Activated CD4-positive, alpha-beta T cell treated with anti-CD3 and anti-CD28 coated beads, Interleukin-2, amount 50 U/mL, for 24 hours (primary cell): ENCODE measurements at regions not wholly inside any gene's neighbourhood (a gene's known extent, or its start where the extent isn't known, plus 50 kb on each side); places are given as distances from the start of the nearest gene placed in this dataset.

ENCODE experiments used
- DNase-seq, 2 donors: peaks; one replicate each; pipeline ENCODE4 v3.0.0-alpha.2; 2020; ENCODE audit warnings: low read depth in 1 of 2, low spot score in 1 of 2

DNA sequence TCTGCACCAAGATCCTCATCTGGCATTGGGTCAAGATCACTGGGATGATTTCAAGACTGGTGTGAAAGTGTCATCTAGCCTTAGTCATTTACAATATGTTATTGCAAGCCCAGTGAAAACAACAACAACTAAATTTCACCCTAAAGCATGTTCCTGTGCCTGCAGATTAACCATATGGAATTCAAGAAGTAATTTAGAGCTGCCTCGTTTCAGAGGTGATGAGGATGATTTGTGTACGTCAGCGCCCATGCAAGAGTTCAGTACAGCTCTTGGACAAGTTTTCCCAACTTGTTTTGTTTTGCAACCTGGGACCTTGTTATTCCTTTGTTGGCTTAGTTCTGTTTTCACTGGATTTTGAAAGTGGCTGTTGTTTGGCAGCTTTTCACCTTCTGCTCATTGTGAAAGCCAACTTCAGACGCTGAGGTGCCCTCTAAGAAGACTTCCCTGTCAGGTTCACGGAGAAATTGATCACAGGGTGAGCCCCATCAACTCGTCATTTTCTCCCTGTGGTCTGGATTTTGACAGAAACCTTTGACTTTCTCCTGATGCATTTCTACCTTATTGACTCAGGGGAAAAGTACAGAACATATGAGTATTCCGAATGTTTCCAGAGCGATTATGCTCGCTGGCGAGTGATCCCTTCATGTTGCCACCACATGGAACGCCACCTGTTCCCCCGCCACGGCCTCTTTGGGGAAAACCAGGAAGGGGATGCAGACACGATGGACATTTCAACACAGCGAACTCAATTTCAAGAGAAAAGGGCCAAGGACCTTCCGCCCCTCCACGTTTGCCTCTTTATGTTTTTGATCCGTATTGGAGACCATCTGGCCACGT is 85.6 kb downstream of the FOXL1 start:
- DNase-seq: no peak

DNA sequence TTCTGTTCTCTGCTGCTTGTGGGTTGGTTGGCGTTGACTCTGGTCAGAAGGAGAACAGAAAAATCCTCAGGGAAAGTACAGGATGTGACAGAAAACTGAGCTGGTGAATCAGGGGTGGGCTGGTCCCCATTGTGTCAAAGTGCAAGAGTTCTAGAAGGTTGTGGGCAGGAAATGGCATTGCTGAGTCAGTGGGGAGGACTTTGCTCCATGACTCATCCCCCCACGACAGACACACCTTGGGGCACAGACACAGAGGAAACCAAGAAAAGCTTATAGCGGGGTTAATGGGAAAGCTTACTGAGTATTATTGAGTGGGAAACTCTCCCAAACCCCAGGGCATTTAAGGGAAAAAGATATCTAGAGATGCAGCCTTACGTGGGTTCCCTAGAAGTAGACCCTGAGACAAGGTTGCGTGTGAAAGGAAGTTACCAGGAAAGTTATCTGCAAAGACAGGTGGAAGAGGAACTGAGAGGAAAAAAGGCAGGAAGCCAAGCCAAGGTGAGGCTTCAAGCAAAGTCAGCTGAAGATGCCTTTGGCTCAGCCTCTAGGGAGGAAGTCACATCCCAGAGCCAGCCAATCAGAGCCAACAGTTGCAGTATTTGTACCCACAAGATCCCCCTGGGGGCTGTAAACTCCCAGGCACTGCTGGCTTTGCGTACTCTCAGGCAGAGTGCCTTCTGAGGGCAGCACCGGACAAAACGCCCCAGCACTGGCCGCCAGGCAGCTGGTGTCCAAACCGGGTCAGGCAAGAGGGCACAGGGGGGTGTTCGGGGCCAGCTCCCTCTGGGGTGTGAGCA is 86.4 kb downstream of the FOXL1 start:
- peak; percentile 4 to 67 for DNase-seq

DNA sequence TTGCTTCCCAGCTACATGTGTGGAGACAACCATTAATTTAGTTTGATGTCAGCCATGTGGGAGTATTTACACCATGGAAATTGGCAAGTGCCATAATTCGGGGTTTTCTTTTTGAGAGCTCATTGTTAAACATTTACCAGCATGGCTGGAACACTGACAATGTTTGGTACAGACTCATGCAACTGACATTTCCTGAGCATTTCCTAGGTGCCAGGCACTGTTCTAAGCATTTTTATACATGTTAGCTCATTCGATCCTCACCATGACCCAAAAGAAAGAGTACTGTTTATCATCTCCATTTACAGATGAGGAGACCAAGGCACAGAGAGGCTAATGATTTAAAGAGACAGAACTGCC is 86.9 kb downstream of the FOXL1 start:
- no peak for DNase-seq

DNA sequence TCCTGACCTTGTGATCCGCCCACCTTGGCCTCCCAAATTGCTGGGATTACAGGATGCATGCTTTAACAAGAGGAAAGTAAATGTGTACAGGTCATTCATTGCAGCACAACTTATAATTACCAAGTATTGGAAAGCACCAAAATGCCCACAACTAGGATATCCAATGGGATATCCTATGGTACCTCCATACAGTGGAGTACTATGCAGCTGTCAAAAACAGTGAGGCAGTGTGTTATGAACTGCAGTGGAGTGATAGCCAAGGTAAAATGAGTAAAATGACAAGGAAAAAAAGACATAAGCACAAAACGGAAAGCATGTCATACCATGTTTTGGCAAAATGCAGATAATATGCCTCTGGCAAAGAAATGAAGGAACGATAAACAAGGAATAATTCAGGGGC is 87.6 kb downstream of the FOXL1 start:
- no peak for DNase-seq

DNA sequence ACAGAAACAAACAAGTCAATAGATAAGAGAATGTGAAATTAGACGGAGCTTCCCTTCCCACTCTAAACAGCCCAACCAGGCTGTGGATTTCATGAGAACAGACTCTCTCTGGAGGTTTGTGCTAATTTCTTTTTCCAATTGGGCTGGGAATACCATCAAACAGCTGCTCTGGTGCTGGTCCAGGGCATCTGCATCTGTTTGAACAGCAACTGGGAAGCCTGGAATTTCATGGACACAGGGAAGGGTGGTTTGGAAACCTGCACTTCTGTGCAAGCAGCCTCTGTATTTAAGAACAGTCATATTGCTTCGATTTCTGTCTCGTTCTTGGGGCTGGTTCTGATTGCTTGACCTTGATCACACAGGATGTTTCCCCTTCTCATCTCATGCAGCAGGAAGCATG is 88.7 kb downstream of the FOXL1 start:
- no peak for DNase-seq

DNA sequence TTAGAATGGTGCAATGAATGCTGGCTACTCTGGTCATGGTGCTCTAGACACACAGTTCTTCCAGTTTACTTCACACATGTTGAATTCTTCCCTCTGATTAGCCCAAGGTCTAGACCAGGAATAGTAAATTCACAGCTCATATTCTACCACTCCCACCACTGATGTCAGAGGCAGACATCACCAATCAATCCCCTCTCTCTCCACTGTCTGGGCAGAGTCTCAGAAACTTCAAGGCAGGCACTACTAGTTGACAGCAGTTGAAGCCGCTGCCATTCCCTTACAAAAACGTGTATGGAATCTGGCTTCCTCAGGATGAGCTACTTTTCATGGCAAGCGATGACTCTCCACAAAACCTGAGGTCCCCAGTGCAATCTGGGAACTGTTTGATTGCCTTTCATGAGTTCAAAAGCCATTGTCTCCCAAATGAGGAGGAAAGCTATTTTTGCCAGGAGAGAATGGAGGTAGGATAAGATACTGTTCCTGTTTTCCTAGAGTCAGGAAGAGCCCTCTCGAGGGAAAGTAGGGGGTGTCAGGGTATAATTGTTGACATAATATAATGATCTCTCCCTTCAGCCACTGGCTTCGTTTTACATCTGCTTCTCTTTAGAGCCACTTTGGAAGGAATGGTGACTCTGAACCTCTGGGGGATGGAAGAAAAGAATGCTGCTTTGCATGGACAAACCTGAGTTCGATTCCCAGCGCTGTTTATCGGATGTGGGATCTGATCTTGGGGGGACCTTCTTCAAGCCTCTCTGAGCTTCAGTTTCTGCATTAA is 90.0 kb downstream of the FOXL1 start:
- DNase-seq: no peak

DNA sequence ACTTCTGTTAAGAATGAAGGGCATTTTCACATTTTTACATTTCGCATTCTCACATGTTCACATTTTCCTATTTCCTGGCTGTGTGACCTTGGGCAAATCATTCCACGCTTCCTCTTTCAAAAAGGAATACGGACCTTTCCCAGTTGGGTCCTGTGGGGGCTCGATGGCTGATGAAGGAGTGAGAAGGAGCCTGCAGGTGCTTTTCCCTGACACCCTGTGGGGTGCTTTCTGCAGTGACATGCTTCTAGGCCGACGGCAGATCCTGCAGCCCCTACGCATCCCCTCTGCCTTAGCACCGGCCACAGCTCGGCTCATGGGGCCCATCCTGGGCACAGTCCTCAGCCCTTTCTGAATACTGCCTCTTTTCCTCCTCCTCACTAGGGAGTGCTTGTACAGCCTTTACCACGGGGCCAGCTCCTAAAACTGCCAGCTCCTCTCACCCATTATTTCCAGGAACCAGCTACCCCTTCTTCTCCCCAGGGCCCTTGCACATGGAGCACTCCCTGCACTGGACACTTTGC is 91.0 kb downstream of the FOXL1 start:
- DNase-seq: no peak

DNA sequence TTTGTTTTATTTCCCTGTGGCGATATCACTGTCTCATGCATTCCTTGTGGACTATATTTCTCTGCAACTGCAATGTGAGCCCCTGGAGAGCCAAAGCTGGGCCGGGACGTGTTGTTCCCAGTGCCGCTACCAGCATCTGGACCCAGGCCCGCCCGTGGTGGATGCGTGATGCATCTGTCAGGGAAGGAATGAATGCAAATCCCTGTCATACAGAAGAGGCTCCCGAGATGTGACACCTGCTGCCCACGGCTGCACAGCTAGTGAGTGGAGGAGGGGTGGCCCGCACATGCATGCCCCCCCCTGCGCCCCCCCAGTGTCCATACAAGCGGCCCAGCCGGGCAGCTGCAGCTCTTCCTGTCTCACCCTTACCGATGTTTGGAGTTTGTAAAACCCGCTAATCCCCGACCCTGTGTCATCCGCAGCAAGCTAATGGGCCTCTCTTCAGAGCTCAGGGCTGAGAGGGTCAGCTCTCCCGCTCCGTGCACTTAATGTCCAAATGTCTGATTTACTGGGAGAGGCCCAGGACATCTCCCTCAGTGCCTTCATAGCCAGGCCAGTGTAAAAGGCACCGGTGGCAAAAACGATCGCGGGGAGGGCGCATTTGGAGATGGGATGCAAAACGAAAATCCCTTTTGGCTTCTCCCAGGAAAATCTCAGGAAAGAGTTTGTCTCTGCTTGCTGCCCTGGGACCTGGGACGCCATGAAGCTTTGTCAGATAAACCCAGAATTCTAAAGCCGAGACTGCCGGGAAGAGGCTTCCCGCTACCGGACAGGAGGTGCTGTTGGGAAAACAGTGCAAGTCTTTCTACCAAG is 91.8 kb downstream of the FOXL1 start:
- no peak for DNase-seq

DNA sequence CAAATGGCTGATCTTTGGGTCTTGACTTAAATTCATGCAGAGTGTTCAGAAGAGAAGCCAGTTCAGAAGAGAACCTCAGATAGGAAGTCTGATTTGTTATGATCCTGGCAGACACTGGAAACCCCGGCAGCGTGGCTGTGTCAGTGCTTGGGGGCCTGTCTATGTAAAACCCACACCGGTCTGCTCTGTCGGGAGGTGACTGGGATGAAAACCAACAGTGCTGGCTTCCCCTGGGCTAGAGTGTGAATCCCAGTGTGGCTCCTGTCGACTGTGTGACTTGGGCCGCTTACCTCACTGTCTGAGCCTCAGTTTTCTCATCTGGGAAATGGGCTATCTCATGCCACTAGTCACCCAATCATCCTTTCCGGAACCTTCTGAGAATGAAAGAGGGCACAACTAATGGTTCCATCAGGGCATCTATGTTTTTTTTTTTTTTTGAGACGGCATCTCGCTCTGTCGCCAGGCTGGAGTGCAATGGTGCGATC is 92.4 kb downstream of the FOXL1 start:
- DNase-seq: no peak

DNA sequence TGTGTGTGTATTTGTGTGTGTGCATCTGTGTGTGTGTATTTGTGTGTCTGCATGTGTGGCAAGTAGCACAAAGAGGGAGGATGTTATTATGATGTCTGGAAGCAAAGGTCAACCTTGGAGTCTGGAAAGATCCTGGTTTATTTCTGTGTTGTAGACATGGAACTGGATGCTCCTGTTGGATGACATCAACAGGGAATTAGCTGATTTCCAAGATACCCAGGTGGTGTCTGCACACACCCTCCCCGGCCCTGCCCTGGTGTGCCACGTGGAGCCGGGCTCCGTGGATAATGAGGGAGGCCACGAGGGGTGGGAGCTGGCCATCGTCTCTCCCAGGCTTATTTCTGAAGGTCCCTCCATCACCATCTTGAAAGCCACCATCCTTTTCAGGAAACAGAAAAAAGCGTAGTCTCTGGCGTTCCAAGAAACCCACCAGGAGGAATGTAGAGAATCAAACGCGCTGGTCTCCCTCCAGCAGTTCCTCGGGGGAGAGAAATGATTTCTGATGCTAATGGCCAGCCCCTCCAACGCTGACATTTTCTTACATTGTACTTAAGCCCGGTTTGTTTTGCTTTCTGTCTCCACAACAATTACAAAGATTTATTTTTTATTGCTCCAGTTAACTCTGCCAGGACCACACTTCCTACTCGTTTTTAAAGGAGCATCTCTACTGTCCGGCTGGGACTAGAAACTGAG is 93.3 kb downstream of the FOXL1 start:
- DNase-seq: no peak

DNA sequence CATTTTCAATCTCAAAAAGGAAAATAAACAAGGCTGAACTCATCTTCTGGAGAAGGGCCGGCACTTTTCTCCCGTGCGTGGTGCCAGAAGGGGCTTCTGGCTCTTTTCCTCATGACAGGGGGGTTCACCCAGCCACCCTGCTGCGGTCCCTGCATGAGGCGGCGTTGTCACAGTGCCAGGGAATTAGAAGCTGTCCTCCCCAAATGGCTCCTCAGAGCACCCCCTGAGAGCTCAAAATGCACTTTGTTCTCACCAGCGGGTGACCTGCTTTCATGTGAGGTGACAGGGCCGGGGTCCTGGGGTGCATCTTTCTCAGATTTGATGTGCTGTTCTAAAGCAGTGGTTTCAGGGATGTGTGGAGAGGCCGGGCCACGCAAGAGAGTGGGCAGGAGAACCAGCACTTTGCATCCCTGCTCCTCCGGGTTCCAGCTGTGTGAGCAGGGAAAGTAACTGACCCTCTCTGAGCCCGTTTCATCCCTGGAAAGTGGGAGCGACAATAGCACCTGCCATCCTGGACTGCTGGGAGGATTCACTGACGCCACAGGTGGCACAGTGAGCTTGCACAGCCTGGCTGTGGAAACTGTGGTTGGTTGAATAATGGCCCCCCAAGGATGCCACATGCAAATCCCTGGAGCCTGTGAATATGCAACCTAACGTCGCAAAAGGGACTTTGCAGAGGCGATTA is 94.0 kb downstream of the FOXL1 start:
- DNase-seq: no peak

DNA sequence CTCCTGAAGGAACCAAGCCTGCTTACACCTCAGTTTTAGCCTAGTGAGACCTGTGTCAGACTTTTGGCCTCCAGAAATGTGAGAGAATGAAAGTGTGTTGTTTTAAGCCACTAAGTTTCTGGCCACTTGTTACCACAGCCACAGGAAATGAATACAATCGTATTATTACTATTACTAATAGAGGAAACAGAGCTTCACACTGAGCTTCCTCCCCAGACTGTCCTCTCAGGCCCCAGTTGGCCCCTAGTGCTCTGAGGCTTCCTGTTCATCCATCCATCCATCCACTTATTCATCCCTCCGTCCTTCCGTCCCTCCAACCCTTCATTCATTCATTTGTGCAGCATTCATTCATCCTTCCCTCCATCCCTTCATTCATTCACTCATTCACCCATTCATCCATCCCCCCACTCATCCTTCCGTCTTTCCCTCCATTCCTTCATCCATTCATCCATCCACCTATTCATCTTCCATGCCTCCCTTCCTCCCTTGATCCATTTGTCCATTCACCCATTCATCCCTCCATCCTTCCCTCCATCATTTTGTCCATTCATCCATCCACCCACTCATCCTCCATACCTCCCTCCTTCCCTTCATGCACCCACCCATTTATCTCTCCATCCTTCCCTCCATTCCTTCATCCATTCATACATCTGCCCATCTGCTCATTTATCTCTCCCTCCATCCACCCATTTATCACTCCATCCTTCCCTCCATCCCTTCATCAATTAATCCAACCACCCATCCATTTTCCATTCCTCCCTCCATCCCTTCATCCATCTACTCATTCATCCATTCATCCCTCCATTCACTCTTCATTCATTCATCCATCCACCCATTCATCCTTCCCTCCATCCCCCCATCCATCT is 95.0 kb downstream of the FOXL1 start:
- no peak for DNase-seq

DNA sequence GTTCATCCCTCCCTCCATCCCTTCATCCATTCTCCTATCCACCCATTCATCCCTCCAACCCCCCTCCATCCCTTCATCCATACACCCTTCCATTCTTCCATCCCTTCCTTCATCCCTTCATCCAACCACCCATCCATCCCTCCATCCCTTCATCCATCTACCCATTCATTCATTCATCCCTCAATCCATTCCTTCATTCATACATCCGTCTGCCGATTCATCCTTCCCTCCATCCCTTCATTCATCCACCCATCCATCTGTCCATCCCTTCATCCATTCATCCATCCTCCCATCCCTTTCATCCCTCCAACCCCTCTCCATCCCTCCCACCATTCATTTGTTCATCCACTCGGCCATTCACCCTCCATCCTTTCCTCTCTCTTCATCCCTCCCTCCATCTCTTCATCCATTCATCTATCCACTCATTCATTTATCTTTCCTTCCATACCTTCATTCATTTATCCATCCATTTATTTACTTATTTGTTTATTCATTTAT is 95.7 kb downstream of the FOXL1 start:
- no peak for DNase-seq

DNA sequence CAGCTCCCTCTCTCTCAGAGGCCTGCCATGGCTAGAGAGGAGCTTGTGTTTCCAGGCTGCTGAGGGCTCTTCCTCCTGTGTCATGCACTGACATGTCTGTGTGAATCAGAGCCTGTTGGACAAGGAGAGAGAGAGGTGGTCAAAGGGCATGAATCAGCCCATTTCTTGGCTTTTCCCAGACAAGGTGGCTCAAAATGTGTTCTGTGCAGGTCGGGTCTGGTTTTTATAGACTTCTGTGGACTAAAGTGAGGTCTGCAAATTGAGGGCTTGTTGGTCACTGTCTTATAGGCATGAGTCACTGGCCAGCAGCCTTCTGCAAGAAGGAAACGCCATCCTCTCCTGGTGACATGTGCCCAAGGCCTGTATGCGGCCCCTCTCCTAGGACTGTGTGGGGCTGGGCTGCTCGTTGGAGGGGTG is 97.9 kb downstream of the FOXL1 start:
- DNase-seq: no peak

DNA sequence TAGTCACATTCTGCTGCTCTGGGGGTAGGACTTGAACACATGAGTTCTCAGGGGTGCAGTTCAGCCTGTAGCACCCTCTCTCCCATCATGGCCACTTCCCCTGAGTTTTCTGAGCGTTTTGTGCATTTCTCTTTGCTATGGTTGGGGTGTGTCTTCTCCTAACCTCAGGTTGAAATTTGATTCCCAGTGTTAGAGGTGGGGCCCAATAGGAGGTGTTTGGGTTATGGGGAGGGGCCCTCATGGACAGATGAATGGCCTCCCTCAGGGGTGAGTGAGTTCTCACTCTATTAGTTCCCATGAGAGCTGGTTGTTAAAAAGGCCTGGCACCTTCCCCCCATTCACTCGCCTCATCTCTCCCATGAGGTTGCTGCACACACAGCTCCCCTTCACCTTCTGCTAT is 101.1 kb downstream of the FOXL1 start:
- no peak for DNase-seq

DNA sequence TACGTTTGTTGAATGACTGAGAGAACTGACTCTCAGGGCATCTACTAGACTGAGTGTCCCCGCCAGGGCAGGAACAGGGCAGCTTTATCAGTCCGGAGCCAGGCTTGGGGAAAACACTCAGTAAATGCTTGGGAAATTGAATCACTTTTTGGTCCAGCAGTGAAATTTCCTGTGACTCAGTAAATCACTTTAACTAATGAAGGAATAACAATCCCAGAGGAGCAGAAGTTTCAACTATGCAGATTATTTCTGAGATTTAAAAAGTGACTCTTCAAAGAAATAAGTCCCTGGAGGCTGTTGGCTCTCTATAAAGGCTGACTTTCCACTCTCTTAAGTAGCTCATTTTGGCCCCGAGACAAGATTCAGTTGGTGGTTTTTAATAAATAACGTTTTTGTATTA is 101.8 kb downstream of the FOXL1 start:
- no peak for DNase-seq

DNA sequence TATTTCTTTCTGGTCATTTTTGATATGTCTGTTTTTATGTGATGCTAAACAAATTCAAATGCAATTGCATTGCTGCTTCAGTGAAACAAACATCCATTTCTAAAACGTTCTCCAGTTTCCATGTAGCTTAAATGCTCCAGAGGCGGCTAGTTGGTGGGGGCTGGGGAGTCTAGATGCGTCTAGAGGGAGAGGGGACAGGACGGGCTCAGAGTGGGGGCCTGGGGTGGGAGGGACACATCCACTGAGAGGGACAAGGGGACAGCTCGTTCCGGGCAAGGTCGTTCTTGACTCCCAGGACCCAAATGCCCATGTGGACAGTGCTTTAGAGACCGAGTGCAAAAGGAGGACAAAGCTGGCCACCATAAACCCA is 102.3 kb downstream of the FOXL1 start:
- DNase-seq: no peak

DNA sequence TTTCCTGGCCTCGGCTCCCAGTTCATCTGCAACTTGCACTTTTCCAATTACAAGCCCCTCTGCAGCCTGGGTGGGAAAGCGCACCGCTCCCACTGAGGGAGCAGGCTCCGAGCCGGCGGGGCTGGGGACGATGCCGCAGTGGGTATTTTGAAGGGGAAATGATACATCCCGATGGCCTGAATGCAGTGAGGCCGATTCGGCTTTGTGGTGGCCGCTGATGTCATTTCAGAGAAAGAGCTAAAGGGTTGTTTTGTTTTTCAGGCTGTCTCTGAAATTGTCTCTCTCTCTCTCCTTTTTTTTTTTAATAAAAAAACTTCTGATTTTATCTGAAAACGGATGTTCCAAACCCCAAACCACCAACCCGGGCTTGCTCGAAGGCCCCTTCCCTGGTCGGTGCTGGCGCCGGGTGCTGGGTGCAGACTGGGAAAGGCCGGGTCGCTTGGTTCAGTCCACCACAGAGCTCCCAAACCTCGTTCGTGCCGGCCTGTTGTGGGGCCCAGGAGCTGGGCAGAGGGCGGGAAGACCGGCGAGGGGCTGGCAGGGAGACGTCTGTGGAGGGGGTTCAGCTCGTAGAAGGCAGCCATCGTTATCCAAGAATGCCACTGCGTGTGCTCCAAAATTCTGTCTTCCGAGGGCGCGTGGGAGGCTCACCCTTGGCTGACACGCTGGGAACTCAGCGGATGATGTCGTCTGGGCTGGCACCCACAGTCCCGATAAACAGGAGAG is 102.8 kb downstream of the FOXL1 start:
- DNase-seq: no peak
